GM23248 (cell line): ENCODE measurements at regions not wholly inside any gene's neighbourhood (a gene's known extent, or its start where the extent isn't known, plus 50 kb on each side); places are given as distances from the start of the nearest gene placed in this dataset.

Experiments
- EZH2 ChIP-seq: fragments of 200-600 bp; sonication (generic); IDR thresholded peaks from 2 replicates; pipeline ENCODE4 v1.6.1; 2018; ENCODE audit warnings: antibody characterized with exemption, mild to moderate bottlenecking; ENCODE audit not compliant: insufficient read depth, poor library complexity, severe bottlenecking
- EZH2phosphoT487 ChIP-seq: fragments of 200-600 bp; sonication (generic); IDR thresholded peaks from 2 replicates; pipeline ENCODE4 v1.6.1; 2018; ENCODE audit warnings: antibody characterized with exemption, moderate library complexity, mild to moderate bottlenecking, low read depth; ENCODE audit not compliant: insufficient read depth

DNA sequence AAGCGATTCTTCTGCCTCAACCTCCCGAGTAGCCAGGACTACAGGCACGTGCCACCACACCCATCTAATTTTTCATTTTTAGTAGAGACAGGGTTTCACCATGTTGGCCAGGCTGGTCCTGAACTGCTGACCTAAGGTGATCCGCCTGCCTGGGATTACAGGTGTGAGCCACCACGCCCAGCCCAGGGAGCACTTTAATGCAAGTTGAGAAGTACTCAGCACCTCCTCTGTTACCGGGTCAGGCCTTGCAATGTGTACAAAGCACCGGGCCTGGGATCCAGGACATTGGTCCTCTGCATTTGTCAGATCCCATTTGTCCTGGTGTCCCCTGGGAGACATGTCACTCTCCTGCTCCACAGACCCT is 143.6 kb downstream of the TOMM20 start:
- TF ChIP-seq EZH2 (no peak), EZH2phosphoT487 (no peak)
